NCI-H2196 treated with DMSO at 0.1 percent for 48 hours (cell line): ENCODE measurements at regions not wholly inside any gene's neighbourhood (a gene's known extent, or its start where the extent isn't known, plus 50 kb on each side); places are given as distances from the start of the nearest gene placed in this dataset.
A peak's percentile ranks its signal among the peaks of the same experiment; 100 is the strongest.
"Not testable (repeated sequence)": the region's sequence is repeated elsewhere in the genome, so short reads cannot be mapped to it uniquely, and the experiment has no call there.

Experiments used
- DNase-seq: peaks from one replicate; lab custom pipeline; 2025; ENCODE audit not compliant: unreplicated experiment; lab: John Stamatoyannopoulos, UW

DNA sequence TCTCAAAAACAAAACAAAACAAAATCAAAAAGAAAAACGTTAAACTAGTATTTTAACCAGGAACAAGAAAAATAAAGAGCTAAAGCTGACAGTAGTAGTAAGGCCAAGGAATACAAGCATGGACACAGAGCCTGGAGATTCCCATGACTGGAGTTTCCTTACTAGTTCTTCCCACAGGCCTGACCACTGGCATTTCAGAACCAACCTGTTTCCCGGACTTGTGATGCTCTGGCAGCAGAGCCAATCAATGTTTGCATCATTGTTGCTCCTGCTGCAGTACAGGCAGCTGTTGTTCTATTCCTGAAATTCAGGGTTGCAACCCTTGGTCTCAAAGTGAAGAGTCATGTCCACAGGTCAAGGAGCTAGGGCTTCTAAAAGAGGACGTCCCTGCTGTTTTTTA is 111.3 kb upstream of the WARS2 start:
- DNase-seq, result no peak

DNA sequence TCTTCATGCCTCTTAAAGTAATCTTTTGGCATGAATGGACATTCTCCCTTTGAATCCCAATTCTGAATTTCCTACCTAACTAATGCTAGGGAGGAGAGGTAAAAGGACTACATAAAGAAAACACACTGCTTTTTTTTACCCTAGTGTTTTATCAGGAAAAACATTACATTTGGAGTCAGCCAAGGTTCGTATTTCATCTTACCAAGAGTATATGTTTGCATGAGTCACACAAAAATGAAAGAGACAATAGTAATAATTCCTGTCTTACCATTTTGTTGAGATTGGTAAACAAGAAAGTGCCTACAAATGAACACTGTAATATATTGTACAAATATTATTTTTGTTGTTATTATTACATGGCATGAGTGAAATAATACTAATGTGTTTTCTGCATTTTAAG is 112.9 kb upstream of the WARS2 start:
- no peak for DNase-seq

DNA sequence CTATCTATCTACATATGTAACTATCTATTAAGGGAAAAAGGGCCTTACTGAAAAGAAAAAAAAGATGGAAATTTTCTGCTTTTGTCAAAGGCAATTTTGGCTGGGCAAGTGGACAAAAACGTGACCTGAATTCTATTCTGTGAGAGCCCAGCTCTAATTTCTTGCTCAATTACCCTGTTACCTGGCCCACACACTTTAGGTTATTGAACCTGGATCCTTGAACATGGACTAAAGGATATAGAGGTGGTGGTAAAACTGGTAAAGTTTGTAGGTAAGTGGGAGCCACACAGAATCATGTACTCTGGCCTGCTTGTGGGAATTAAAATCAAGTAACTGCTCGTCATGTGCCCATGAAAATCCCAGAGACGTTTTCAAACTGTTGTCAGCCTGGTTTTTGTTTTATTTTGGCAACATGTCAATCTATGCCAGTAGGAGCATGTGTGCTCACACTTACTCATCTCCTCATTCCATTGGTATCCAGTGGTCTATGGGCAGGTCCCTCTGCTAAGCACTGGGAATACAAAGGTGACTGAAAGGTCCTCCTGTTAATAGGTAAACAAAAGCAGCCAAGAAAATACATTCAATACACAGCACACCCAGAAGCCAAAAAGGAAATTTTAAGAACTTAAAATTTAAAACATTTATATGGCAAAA is 113.7 kb upstream of the WARS2 start:
- no peak for DNase-seq

DNA sequence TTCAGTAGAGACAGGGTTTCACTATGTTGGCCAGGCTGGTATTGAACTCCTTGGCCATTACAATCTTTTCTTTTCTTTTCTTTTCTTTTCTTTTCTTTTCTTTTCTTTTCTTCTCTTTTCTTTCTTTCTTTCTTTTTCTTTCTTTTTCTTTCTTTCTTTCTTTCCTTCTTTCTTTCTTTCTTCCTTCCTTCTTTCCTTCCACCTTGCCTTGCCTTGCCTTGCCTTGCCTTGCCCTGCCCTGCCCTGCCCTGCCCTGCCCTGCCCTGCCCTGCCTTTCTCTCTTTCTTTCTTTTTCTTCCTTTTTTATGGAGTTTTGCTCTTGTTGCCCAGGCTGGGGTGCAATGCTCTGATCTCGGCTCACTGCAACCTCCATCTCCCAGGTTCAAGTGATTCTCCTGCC is 112.5 kb upstream of the HAO2 start:
- not testable (repeated sequence) for DNase-seq

DNA sequence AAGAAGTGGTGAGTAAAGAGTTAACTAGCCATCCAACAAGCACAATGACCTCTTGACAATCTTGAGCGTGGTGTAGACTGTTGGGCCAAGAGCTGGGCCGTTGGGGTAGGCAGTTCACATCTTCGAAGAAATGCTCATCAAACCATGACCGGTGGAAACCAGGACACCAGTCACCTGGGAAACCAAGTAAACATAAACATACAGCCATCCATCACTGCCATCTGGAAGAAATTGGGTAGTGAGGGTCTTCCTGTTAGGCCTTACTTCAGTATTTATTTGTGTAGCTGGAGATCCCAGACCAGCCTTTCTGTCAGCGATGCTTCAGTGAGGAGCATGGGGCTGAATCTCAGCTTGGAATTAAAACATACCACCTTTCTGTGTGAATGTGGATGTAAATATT is 108.1 kb upstream of the HAO2 start:
- DNase-seq, result no peak

DNA sequence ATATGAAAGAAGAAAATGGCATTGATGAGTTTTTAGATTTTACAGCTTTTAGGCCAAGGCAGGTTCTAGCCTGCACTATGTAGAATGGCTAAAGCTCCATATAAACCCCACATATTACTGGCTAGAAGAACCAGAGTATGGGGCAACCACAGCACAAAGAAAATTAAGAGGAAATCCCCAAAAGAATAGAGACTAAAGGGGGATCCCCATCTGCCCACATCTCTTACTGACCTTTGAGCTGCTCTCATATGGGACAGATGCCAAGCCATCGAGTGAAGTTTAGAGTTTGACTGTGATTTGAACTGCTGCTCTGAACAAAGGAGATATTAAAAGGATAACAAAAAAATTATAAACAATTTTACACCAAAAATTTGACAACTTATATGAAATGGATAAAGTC is 102.2 kb upstream of the HAO2 start:
- DNase-seq, result no peak

DNA sequence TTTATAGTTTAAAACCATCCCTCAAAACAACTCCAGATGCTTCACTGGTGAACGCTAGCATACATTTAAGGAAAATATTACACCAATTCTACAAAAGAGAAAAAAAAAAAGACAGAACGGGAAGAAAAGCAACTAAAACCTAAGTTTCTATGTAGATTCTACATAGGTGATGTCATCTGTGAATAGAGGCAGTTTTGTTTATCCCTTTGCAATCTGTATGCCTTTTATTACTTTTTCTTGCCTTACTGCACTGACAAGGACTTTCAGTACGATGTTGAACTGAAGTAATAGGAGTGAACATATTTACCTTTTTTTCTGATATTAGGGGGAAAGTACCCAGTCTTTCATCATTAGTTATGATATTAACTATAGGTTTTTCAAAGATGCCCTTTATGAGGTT is 101.7 kb upstream of the HAO2 start:
- no peak for DNase-seq

DNA sequence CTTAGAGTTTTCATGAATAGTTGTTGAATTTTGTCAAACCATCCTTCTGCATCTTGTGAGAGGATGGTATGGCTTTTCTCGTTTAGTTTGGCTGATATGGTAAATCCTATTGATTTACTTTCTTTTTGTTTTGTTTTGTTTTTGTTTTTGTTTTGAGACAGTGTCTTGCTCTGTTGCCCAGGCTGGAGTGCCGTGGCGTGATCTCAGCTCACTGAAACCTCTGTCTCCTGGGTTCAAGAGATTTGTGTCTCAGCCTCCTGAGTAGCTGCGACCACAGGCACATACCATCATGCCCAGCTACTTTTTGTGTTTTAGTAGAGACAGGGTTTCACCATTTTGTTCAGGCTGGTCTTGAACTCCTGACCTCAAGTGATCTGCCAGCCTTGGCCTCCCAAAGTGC is 101.3 kb upstream of the HAO2 start:
- not testable (repeated sequence) for DNase-seq

DNA sequence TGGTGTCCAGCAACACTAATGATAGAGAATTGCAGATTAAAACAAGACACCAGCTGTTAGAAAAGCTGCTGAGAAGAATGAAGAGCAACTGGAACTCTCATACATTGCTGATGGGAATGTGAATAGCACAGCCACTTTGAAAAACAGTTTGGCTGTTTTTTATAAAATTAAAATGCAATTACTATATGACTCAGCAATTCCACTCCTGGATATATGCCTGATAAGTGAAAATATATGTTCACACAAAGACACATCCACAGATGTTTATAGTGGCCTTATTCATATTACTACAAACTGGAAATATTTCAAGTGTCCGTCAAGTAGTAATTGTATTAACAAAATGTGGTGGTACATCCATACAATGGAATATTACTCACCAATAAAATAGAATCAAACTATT is 99.7 kb upstream of the HAO2 start:
- no peak for DNase-seq

DNA sequence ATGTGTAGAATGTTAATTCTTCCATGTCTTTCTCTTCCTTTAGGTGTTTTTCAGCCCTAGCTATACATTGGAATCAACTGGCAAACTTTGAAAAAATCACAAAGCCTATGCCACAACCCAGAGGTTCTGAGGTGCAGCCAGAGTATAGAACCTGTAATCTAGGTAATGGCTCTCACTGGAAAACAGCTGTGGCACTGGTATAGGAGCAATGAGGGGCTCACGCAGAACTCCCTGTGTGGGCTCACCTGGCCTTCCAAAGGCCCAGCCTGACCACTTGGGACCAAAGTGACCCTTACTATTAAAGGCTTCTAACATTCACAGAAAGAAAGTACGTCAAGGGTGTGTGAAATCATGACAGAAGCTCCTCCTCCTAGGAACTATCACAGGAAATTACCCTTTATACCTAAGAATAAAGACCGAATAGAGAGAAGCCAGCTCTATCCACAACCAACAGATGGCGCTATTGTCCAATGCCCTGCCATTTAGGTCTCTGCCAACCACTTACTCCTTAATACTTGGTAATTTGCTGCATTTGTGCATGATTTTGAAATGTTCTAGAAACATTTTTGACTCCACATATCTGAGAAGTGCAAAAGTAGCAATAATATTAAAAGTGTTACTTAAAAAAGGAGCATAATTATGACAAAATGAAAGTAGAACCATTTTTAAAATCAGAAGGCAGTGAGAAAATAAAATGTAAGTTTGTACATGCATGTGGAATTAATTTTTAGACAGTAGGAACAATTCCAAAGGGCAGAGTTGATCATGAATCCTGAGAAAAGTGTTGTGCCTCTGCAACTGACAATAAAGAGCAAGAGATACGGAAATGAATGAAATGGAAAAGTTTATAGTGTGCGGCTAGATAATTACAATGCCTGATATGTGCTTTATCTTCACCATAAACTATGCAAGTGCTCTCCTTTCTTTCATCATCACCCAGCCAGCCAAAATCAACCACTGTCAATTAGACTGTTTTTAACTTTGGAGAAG is 93.1 kb upstream of the HAO2 start:
- peak; percentile 13 for DNase-seq

DNA sequence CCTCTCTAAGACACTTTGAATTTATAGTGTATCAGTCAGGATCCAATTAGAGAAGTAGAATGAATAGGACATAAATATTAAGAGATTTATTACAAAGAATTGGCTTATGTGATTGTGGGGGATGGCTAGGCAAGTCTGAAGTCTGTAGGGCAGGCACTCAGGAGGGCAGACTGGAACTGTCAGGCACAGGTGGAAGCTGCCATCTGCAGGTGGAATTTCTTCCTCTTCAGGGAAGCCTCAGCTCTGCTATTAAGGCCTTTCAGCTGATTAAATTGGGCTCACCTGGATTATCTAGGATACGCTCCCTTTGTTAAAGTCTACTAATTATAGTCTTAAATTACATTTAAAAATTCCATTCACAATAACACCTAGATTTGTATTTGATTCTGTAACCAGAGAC is 92.0 kb upstream of the HAO2 start:
- no peak for DNase-seq

DNA sequence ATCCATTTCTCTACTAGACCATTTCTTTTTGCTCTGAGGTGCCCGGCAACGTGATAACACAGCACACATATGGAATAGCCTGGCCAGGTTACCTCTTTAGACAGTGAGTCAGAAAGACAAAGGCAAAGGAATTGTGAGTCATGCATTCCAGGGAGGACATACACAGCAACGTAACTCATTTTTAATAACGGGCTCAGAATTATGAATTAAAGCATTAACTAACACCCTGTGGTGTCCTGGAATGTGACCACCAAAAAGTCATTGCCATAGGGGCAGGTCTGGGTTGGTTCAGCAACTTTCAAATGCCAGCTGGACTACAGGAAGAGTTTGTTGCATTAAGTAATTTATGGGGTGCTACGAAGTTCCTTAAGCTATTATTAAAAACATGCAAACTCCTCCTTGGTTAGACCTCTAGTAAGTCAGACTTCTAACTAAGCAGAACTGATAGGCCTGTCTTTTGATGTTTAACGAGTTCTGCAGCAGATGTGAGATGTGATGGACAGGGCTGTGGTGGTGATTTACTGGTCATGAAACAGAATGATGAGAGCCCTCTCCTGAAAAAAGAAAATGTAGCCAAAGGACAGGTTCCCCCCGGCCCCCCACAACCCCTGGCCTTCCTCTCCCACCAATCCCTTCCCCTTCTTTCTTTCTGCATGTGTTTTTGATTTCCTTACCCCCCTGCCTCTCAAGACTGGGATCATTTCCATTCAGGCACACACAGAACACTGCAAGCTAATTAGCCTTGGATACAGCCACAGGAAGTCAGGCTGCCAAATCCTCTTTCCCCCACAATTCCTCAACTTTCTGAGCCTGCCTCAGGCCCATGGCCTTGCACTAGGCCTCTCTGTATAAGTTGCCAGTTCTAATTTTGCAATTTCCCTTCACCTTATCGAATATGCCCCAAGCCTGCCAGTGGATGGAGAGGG is 88.9 kb upstream of the HAO2 start:
- no peak for DNase-seq

DNA sequence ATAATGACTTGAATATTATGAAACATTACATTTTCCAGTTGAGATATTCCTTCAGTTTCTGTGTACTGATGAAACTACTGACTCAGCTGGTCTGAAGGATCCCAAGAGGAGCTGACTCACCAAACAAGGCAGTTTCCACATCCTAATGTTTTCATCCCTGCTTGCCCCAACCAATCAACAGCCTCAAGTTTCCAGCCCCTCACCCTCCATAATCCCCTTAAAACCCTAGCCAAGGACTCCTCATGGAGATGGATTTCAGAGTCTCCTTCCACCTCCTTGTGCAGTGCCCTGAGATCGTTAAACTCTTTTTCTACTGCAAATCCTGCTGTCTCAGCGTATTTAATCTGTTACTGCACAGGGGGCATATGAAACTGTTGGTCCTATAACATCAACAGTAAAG is 83.1 kb upstream of the HAO2 start:
- DNase-seq, result no peak

DNA sequence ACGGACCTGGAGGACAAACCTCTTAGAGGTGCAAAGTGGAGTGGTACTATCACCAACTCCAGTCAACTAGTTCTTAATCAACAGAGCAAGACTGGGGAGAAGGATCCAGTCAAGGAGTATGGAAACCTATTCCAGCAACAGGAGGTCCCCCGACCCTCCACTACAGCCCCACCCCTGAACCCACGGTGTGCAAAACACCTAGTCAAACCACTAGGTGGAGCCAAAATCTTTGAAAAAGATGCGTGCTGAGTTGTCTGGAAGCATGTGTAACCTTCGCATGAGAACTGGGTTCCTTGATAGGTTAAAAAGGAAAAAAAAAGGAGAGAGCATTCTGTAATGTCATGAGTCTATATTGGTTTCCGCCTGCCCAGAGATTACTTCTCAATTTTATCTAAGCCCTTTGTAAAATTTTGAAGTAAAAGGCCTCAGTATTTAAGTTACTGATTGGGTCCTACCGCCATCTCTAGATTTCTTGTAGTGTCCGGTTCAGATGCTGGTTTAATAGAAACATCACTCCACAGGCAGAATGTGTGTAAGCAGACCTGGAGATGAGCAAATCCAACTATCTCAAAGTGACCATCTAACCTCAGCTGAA is 81.9 kb upstream of the HAO2 start:
- DNase-seq, result no peak

DNA sequence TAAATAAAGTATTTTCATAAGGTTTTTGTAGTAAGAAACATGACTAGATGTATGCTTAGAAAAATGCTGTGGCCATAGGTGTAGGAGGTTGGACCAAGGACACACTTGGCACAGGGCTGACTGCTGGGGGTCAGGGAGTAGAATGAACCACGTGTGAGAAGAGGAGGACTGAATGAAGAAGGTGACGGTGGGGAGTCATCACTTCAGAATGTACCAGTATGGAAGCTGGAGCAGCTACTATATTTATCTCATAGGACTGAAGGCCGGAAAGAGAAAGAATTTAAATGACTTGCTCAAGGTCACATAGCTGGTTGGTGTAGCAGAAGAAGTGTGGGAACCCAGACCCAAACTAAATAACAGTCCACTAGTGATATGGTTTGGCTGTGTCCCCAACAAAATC is 79.8 kb upstream of the HAO2 start:
- no peak for DNase-seq

DNA sequence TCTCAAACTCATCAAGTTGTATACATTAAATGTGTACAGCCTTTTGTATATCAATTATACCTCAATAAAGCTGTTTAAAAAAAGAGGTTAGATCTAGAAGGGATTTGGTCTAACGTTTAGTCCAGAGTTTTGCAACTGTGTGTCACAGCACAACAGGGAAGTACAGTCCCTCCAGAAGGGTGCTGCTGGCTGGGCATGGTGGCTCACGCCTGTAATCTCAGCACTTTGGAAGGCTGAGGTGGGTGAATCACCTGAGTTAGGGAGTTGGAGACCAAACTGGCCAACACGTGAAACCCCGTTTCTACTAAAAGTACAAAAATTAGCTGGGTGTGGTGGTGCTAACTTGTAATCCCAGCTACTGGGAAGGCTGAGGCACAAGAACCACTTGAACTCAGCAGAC is 78.3 kb upstream of the HAO2 start:
- no peak for DNase-seq

DNA sequence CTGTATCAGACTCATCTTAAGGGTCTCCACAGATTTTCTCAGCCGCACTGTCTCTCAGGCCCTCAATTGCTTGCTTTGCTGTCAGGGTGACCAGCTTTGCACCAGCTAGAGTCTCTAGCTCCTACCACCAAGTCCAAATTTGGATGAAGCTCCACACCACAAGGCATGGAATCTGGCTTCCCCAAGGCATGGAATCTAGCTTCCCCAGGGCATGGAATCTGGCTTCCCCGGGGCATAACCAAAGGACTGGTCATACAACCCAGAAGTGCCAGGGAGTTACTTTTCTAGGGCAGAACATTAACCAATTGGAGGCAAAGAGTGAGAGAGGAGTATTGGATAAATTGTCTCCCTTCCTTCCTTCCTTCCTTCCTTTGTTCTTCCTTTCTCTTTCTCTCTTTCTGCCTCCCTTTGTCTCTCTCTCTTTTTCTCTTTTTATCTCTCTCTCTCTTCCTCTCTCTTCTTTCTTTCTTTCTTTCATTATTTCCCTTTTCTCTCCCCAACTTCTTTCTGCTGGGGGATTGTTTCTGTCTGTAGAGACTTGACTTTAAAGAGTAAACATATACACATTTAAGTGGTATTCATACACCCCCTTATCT is 76.9 kb upstream of the HAO2 start:
- DNase-seq, result no peak

DNA sequence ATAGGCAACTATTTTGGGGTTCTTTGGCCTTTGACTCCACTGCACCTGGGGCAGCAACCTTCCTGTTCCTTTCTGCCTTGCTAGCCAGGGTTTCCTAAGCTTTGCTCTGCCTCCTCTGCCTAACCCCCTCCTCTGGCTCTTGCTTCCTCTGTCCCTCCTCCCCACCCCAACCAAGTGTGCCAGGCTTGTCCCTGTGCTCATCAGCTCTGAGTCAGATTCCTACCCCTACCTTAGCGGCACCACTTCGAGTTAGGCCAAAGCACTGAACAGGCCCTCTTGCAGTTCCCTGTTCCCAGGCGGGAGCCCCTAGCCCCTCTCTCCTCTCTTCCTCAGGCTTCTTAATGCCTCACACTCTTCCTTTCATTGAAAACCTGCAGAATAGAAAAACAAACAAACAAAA is 74.8 kb upstream of the HAO2 start:
- no peak for DNase-seq

DNA sequence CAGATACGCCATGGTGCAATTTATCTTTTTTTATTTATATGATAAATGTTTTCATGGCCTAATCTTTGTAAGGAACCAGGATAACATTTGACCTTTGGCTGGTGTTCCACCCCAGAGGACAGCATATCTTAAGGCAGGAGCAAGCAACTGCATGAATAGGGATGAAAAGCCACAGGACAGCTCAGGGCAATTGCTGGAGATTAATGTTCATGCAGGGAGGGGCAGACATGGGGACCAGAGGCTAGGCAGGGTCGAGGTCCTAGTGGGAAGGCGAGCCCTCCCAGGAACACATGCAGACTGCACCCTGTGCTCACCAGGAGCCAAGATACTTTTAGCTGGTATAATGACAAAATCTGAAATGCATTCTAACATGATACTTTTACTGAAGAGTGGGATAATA is 74.4 kb upstream of the HAO2 start:
- DNase-seq, result no peak

DNA sequence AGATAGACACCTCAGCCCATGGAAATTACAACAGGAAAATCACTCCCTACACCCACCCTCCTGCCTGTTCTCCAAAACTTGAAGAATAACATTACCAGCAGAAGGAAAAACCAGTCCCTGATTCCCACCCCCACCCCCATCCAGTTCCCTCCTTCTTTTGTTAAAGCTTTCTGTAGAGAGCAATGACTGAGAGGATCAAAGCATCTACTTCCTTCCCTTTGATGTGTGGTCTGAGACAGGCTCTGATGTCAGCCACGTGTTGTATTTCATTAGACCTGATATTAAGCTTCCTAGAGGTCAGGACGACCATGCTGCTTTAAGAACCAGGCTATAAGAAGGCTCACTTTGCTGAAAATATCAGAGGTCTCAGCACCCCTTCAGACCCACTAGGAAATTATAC is 73.9 kb upstream of the HAO2 start:
- DNase-seq, result no peak
